OCI-LY1 (cell line): ENCODE measurements at regions not wholly inside any gene's neighbourhood (a gene's known extent, or its start where the extent isn't known, plus 50 kb on each side); places are given as distances from the start of the nearest gene placed in this dataset.

Experiments used
- CTCF ChIP-seq: fragments of 200-600 bp; sonication (generic), shearing (Covaris generic); IDR thresholded peaks from 2 replicates; pipeline ENCODE4 v1.5.1; 2017; ENCODE audit warnings: mild to moderate bottlenecking, antibody characterized with exemption, low read length, moderate library complexity, mixed read lengths
- EZH2 ChIP-seq: fragments of 200-600 bp; sonication (generic), shearing (Covaris generic); IDR thresholded peaks from 2 replicates; pipeline ENCODE4 v1.8.0; 2017; ENCODE audit warnings: borderline replicate concordance, mixed run types, mild to moderate bottlenecking, antibody characterized with exemption, low read length, moderate library complexity, mixed read lengths

DNA sequence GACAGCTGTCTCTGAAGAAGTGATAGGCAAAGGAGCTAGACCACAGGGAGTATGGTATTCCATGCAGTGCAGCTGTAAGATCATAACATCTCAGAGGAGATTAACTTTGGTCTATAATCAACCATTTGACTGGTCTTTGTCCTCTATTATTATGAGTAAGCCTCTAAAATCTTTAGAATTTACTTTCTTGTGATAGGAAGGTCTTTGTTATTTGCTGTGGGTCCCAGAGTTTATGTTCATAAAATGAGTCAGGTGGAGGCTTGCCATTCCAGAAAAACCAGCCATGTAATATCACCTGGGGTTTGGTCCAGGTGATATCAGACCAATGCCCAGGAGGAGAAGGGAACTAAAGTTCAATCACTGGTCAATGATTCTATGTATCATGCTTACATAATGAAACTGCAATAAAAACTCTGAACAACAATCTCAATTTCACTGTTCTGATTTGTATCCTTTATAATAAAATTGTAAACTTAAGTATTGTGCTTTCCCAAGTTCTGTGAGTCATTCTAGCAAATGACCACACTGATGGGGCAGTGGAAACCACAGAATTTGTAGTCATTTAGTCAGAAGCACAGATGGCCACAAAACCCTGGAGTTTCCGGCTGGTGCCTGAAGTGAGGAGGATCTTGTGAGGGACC lies 239.6 kb upstream of the TRAM1L1 start:
- TF ChIP-seq CTCF (no peak), EZH2 (no peak)
